ENCODE measurements at regions not wholly inside any gene's neighbourhood (a gene's known extent, or its start where the extent isn't known, plus 50 kb on each side); places are given as distances from the start of the nearest gene placed in this dataset.

- DNase-seq, result peak; percentile 71
Measured at GRCh38 chr2:118223992-118224894, 136.0 kb downstream of the INSIG2 start.

- peak; percentile 49 for DNase-seq
Measured at GRCh38 chr2:118223511-118223991, 135.3 kb downstream of the INSIG2 start.

- peak; percentile 16 for DNase-seq
Measured at GRCh38 chr2:118222672-118223421, 134.6 kb downstream of the INSIG2 start.

GRCh38 chr2:118222273-118222594, 134.0 kb downstream of the INSIG2 start:
- DNase-seq, result no peak

GRCh38 chr2:118221536-118222272, 133.4 kb downstream of the INSIG2 start:
- DNase-seq, result peak; percentile 64

- DNase-seq, result no peak
Measured at GRCh38 chr2:118219611-118220010, 131.3 kb downstream of the INSIG2 start.

GRCh38 chr2:118216224-118216623, 128.0 kb downstream of the INSIG2 start:
- no peak for DNase-seq

GRCh38 chr2:118209727-118210126, 121.5 kb downstream of the INSIG2 start:
- DNase-seq, result no peak

- DNase-seq, result no peak
Measured at GRCh38 chr2:118207889-118208288, 119.6 kb downstream of the INSIG2 start.

GRCh38 chr2:118202707-118203303, 114.5 kb downstream of the INSIG2 start:
- peak; percentile 69 for DNase-seq

GRCh38 chr2:118198268-118198667, 110.0 kb downstream of the INSIG2 start:
- DNase-seq, result no peak

- DNase-seq, result no peak
Measured at GRCh38 chr2:118197011-118197675, 108.9 kb downstream of the INSIG2 start.

GRCh38 chr2:118190474-118190873, 102.2 kb downstream of the INSIG2 start:
- DNase-seq, result no peak

- no peak for DNase-seq
Measured at GRCh38 chr2:118186858-118187254, 98.6 kb downstream of the INSIG2 start.

GRCh38 chr2:118186110-118186857, 98.0 kb downstream of the INSIG2 start:
- peak; percentile 90 for DNase-seq

- DNase-seq, result peak; percentile 72
Measured at GRCh38 chr2:118185210-118186109, 97.2 kb downstream of the INSIG2 start.

GRCh38 chr2:118183381-118183780, 95.1 kb downstream of the INSIG2 start:
- DNase-seq, result no peak

GRCh38 chr2:118179445-118179844, 91.2 kb downstream of the INSIG2 start:
- no peak for DNase-seq

GRCh38 chr2:118177884-118178283, 89.6 kb downstream of the INSIG2 start:
- DNase-seq, result no peak

GRCh38 chr2:118177318-118177717, 89.0 kb downstream of the INSIG2 start:
- no peak for DNase-seq
